Fibroblast of skin of left quadriceps (primary cell): ENCODE measurements at regions not wholly inside any gene's neighbourhood (a gene's known extent, or its start where the extent isn't known, plus 50 kb on each side); places are given as distances from the start of the nearest gene placed in this dataset.
"Not testable (repeated sequence)": the region's sequence is repeated elsewhere in the genome, so short reads cannot be mapped to it uniquely, and the experiment has no call there.

Experiments used
- DNase-seq, 2 experiments: peaks; one replicate each; pipeline ENCODE4 v3.0.0-alpha.2; 2013; ENCODE audit warnings: low read depth in 2 of 2

- no peak for DNase-seq
These were observed 95.0 kb upstream of the MAP3K7 start for GRCh38 chr6:90681863-90682262.

- no peak for DNase-seq
These were observed 91.3 kb upstream of the MAP3K7 start for GRCh38 chr6:90678049-90678779.

GRCh38 chr6:90677440-90677839 is 90.6 kb upstream of the MAP3K7 start:
- no peak for DNase-seq

GRCh38 chr6:90676516-90677300 is 89.8 kb upstream of the MAP3K7 start:
- no peak for DNase-seq

GRCh38 chr6:90675107-90675506 is 88.2 kb upstream of the MAP3K7 start:
- not testable (repeated sequence) for DNase-seq

- DNase-seq, result not testable (repeated sequence)
These were observed 87.2 kb upstream of the MAP3K7 start for GRCh38 chr6:90674077-90674476.

GRCh38 chr6:90669846-90670245 is 83.0 kb upstream of the MAP3K7 start:
- DNase-seq, result no peak

GRCh38 chr6:90669420-90669819 is 82.5 kb upstream of the MAP3K7 start:
- no peak for DNase-seq

GRCh38 chr6:90668141-90668540 is 81.3 kb upstream of the MAP3K7 start:
- no peak for DNase-seq

GRCh38 chr6:90663873-90664272 is 77.0 kb upstream of the MAP3K7 start:
- no peak for DNase-seq

- DNase-seq, result no peak
These were observed 76.2 kb upstream of the MAP3K7 start for GRCh38 chr6:90663106-90663505.

- no peak for DNase-seq
These were observed 74.1 kb upstream of the MAP3K7 start for GRCh38 chr6:90660931-90661330.

- no peak for DNase-seq
These were observed 71.6 kb upstream of the MAP3K7 start for GRCh38 chr6:90658497-90658896.

GRCh38 chr6:90656325-90656724 is 69.5 kb upstream of the MAP3K7 start:
- no peak for DNase-seq

- DNase-seq, result no peak
These were observed 67.9 kb upstream of the MAP3K7 start for GRCh38 chr6:90654806-90655205.

GRCh38 chr6:90654166-90654565 is 67.3 kb upstream of the MAP3K7 start:
- no peak for DNase-seq

GRCh38 chr6:90653750-90654149 is 66.9 kb upstream of the MAP3K7 start:
- DNase-seq, result no peak

GRCh38 chr6:90650041-90650940 is 63.4 kb upstream of the MAP3K7 start:
- DNase-seq, result no peak

GRCh38 chr6:90648873-90649272 is 62.0 kb upstream of the MAP3K7 start:
- no peak for DNase-seq

- DNase-seq, result no peak
These were observed 60.1 kb upstream of the MAP3K7 start for GRCh38 chr6:90646940-90647339.

- no peak for DNase-seq
These were observed 58.8 kb upstream of the MAP3K7 start for GRCh38 chr6:90645634-90646033.

- DNase-seq, result no peak
These were observed 57.6 kb upstream of the MAP3K7 start for GRCh38 chr6:90644492-90644891.
